ENCODE measurements at regions not wholly inside any gene's neighbourhood (a gene's known extent, or its start where the extent isn't known, plus 50 kb on each side); places are given as distances from the start of the nearest gene placed in this dataset.

- Histone ChIP-seq H3K9ac (ENCODE audit: low read depth, low read length) (no peak overlapping the region), H3K27me3 (ENCODE audit: insufficient read depth, low read length, poor library complexity) (no peaks in the 10 kb centered on the region), H3K4me3 (ENCODE audit: low read depth in 1 of 2, low read length in 2 of 2) (no peak overlapping the region), H2AFZ (ENCODE audit: low read depth, low read length) (no peak overlapping the region), H3K9me3 (ENCODE audit: insufficient read depth, low read length, severe bottlenecking) (peaks cover 3% of the 10 kb centered on the region), H3K36me3 (ENCODE audit: insufficient read depth, low read length) (no peaks in the 10 kb centered on the region), H4K20me1 (ENCODE audit: insufficient read depth, low read length) (no peaks in the 10 kb centered on the region), H3K79me2 (ENCODE audit: insufficient read depth, low read length) (no peaks in the 10 kb centered on the region), H3K4me2 (ENCODE audit: insufficient read depth, low read length) (no peak overlapping the region), H3K4me1 (ENCODE audit: insufficient read depth, low read length) (no peaks in the 10 kb centered on the region), H3K27ac (ENCODE audit: low read length) (no peak overlapping the region)
- no peak for DNase-seq
- TF ChIP-seq EZH2 (IDR thresholded peaks at IDR 0.05; ENCODE audit: borderline replicate concordance, low read depth, low read length, severe bottlenecking): no peak
- TF ChIP-seq CTCF (IDR thresholded peaks at IDR 0.05; ENCODE audit: borderline replicate concordance, extremely low read depth, low read length, poor library complexity, severe bottlenecking): no peak
- no peak for ATAC-seq (ENCODE audit: insufficient read depth, low read depth)
These were observed 389.7 kb downstream of the FUT8 start for GRCh38 chr14:65802196-65802595.

GRCh38 chr14:65803885-65804284 is 391.4 kb downstream of the FUT8 start:
- TF ChIP-seq CTCF (IDR thresholded peaks at IDR 0.05; ENCODE audit: borderline replicate concordance, extremely low read depth, low read length, poor library complexity, severe bottlenecking) (no peak), EZH2 (IDR thresholded peaks at IDR 0.05; ENCODE audit: borderline replicate concordance, low read depth, low read length, severe bottlenecking) (no peak)
- Histone ChIP-seq H3K4me3 (ENCODE audit: low read depth in 1 of 2, low read length in 2 of 2) (no peak overlapping the region), H3K27me3 (ENCODE audit: insufficient read depth, low read length, poor library complexity) (no peaks in the 10 kb centered on the region), H2AFZ (ENCODE audit: low read depth, low read length) (no peak overlapping the region), H3K9ac (ENCODE audit: low read depth, low read length) (no peak overlapping the region), H3K79me2 (ENCODE audit: insufficient read depth, low read length) (no peaks in the 10 kb centered on the region), H3K4me2 (ENCODE audit: insufficient read depth, low read length) (no peak overlapping the region), H3K36me3 (ENCODE audit: insufficient read depth, low read length) (no peaks in the 10 kb centered on the region), H3K9me3 (ENCODE audit: insufficient read depth, low read length, severe bottlenecking) (peaks cover 20% of the 10 kb centered on the region), H3K27ac (ENCODE audit: low read length) (no peak overlapping the region), H3K4me1 (ENCODE audit: insufficient read depth, low read length) (no peaks in the 10 kb centered on the region), H4K20me1 (ENCODE audit: insufficient read depth, low read length) (no peaks in the 10 kb centered on the region)
- ATAC-seq (ENCODE audit: insufficient read depth, low read depth) (no peak), DNase-seq (no peak)

- H3K4me2 ChIP-seq (ENCODE audit: insufficient read depth, low read length): no peak overlapping the region
- H3K36me3 ChIP-seq (ENCODE audit: insufficient read depth, low read length): no peaks in the 10 kb centered on the region
- TF ChIP-seq EZH2 (IDR thresholded peaks at IDR 0.05; ENCODE audit: borderline replicate concordance, low read depth, low read length, severe bottlenecking) (no peak), CTCF (IDR thresholded peaks at IDR 0.05; ENCODE audit: borderline replicate concordance, extremely low read depth, low read length, poor library complexity, severe bottlenecking) (no peak)
These were observed 392.0 kb downstream of the FUT8 start for GRCh38 chr14:65804439-65805112.

More at GRCh38 chr14:65804439-65805112, 392.0 kb downstream of the FUT8 start:
- ATAC-seq (ENCODE audit: insufficient read depth, low read depth) (no peak), DNase-seq (no peak)
- Histone ChIP-seq H2AFZ (ENCODE audit: low read depth, low read length) (no peak overlapping the region), H3K9me3 (ENCODE audit: insufficient read depth, low read length, severe bottlenecking) (peaks cover 25% of the 10 kb centered on the region), H3K27me3 (ENCODE audit: insufficient read depth, low read length, poor library complexity) (no peaks in the 10 kb centered on the region), H3K4me1 (ENCODE audit: insufficient read depth, low read length) (no peaks in the 10 kb centered on the region), H3K9ac (ENCODE audit: low read depth, low read length) (no peak overlapping the region), H3K27ac (ENCODE audit: low read length) (no peak overlapping the region), H3K79me2 (ENCODE audit: insufficient read depth, low read length) (no peaks in the 10 kb centered on the region), H4K20me1 (ENCODE audit: insufficient read depth, low read length) (no peaks in the 10 kb centered on the region), H3K4me3 (ENCODE audit: low read depth in 1 of 2, low read length in 2 of 2) (no peak overlapping the region)
